Activated T-cell treated with anti-CD3 and anti-CD28 coated beads, Interleukin-2, amount 50 U/mL, for 24 hours (primary cell): ENCODE measurements at regions not wholly inside any gene's neighbourhood (a gene's known extent, or its start where the extent isn't known, plus 50 kb on each side); places are given as distances from the start of the nearest gene placed in this dataset.

ENCODE experiments used
- DNase-seq: peaks from one replicate; pipeline ENCODE4 v3.0.0-alpha.2; 2020
- H3K27ac Mint-ChIP-seq: 2 replicates; pipeline ENCODE4 v1.8.0; 2020; ENCODE audit warnings: mild to moderate bottlenecking, mixed read lengths
- H3K27me3 Mint-ChIP-seq: 2 replicates; pipeline ENCODE4 v1.8.0; 2020; ENCODE audit warnings: mixed read lengths
- H3K36me3 Mint-ChIP-seq: 2 replicates; pipeline ENCODE4 v1.8.0; 2020; ENCODE audit warnings: low read depth, mixed read lengths
- H3K4me1 Mint-ChIP-seq: 2 replicates; pipeline ENCODE4 v1.8.0; 2020; ENCODE audit warnings: low read depth, mixed read lengths
- H3K4me3 Mint-ChIP-seq: 2 replicates; pipeline ENCODE4 v1.8.0; 2020; ENCODE audit warnings: mild to moderate bottlenecking, moderate library complexity, mixed read lengths
- H3K9me3 Mint-ChIP-seq: 2 replicates; pipeline ENCODE4 v1.8.0; 2020; ENCODE audit warnings: mixed read lengths

DNA sequence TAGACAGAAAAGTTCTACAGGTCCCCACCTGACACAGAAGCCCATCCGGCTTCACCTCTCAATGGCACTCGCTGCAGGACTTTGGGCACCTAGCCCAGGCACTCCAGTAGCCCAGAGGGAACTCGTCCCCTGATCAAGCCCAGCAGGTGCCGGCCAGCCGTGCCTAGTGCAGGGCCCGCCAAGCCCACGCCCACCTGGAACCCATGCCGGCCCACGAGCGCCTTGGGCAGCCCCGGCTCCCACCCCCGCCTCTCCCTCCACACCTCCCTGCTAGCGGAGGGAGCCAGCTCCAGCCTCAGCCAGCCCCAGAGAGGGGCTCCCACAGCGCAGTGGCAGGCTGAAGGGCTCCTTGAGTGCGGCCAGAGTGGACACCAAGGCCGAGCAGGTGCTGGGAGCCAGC lies 268.8 kb downstream of the SLITRK1 start:
- no peaks in the 10 kb centered on the region for H3K4me1 Mint-ChIP-seq
- H3K27me3 Mint-ChIP-seq: no peaks in the 10 kb centered on the region
- no peak for DNase-seq
- H3K36me3 Mint-ChIP-seq: no peaks in the 10 kb centered on the region
- no peak overlapping the region for H3K27ac Mint-ChIP-seq
- peaks cover 20% of the 10 kb centered on the region for H3K9me3 Mint-ChIP-seq
- H3K4me3 Mint-ChIP-seq: no peak overlapping the region

DNA sequence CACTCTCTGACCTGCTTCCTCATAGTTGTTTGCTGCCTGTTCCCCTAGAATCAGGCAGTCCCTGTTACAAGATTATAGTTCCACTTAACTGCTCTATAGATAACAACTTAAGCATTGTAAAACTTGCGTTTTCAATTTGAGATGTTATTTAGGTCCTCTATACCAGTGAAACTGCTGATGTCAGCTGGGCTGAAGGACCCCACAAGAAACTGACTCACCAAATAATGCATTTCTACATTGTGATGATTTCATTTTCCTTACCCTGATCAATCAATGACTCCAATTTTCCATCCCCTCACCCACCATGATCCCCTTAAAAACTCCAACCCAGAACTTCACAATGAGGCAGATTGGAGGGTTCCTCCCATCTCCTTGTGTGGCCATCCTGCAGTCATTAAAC lies 280.7 kb downstream of the SLITRK1 start:
- peaks cover 13% of the 10 kb centered on the region for H3K9me3 Mint-ChIP-seq
- no peak overlapping the region for H3K27ac Mint-ChIP-seq
- no peaks in the 10 kb centered on the region for H3K27me3 Mint-ChIP-seq
- no peaks in the 10 kb centered on the region for H3K36me3 Mint-ChIP-seq
- no peak for DNase-seq
- no peak overlapping the region for H3K4me3 Mint-ChIP-seq
- H3K4me1 Mint-ChIP-seq: no peaks in the 10 kb centered on the region

DNA sequence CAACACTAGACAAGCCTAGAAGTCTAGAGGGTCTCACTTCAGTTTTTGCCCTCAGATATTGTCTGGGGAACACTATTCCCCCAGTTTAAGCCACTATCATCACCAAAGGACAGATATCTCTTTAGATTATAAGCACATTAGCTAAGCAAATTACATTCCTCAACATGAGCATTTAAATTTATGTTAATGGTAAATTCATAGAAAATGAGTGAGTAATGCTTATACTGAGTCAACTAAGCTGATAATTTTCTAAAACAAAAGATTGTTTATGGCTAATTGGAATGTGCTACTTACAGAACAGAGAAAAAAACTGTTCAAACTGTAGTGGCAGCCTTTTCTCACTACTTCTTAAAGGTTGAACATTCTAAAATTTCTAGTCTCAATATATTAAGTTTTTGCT lies 290.2 kb downstream of the SLITRK1 start:
- no peak for DNase-seq
- H3K36me3 Mint-ChIP-seq: no peaks in the 10 kb centered on the region
- H3K4me3 Mint-ChIP-seq: no peak overlapping the region
- H3K4me1 Mint-ChIP-seq: no peaks in the 10 kb centered on the region
- H3K27me3 Mint-ChIP-seq: no peaks in the 10 kb centered on the region
- no peak overlapping the region for H3K27ac Mint-ChIP-seq
- peaks cover 9% of the 10 kb centered on the region for H3K9me3 Mint-ChIP-seq

DNA sequence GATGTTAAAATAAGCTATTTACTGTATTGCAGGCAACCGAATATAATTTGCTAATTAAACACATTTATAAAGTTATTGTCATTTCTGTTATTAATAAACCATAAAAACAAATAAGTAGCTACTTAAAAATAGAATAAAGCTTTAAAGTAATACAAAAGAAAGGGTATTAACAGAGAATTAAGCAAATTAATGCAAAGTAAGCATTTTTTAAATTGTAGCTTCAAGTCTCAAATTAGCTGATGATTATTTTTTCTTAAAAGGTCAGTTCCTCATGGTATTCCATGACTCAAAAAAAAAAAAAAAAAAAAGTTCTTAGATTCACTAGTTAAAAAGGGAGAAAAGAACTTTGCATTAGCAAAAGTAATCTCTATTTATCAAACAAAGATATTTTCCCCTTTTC lies 292.5 kb downstream of the SLITRK1 start:
- peaks cover 6% of the 10 kb centered on the region for H3K9me3 Mint-ChIP-seq
- no peak overlapping the region for H3K4me3 Mint-ChIP-seq

DNA sequence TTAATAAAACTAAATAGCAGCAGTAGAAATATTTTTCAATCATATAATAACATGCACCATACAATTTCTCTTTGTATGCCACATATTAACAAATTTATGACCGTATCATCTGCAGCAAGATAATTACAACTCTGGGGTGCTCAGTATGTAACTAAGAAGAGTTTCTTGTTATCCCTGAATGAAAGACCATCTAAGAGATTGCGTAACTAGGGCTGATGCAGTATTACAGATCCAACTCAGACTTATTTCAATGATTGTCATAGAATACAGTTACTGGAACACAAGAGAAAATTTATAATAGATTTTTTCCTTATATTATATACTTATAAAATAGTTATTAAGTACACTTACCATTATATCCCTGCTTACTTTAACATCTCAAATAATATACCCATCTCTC lies 305.1 kb downstream of the SLITRK1 start:
- no peaks in the 10 kb centered on the region for H3K36me3 Mint-ChIP-seq
- H3K9me3 Mint-ChIP-seq: peaks cover 4% of the 10 kb centered on the region
- H3K4me3 Mint-ChIP-seq: no peak overlapping the region
- no peak overlapping the region for H3K27ac Mint-ChIP-seq
- H3K27me3 Mint-ChIP-seq: no peaks in the 10 kb centered on the region
- no peaks in the 10 kb centered on the region for H3K4me1 Mint-ChIP-seq
- DNase-seq: no peak

More for the DNA sequence above, 292.5 kb downstream of the SLITRK1 start:
- Mint-ChIP-seq H3K27ac (no peak overlapping the region), H3K36me3 (no peaks in the 10 kb centered on the region), H3K27me3 (no peaks in the 10 kb centered on the region), H3K4me1 (no peaks in the 10 kb centered on the region)
- no peak for DNase-seq

DNA sequence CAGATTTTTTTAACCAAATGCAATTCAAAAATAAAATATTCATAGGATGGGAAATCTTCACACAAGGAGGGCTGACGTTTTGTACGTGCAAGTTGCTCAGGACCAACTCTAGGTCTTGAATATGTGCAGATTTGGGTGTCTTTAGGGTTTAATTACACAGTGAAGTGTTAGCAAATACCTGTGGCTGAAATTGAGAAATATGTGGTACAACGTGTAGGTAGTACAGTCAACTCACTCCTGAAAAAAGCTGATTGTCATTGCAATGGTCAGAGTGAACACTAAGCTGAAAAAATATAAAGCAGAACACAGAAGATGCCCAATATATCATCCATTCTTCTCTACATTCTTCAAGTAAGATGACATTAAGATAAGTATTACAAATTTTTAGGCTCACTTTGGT lies 314.3 kb downstream of the SLITRK1 start:
- no peak for DNase-seq
- H3K27ac Mint-ChIP-seq: no peak overlapping the region
- peaks cover 14% of the 10 kb centered on the region for H3K9me3 Mint-ChIP-seq
- H3K4me3 Mint-ChIP-seq: no peak overlapping the region
- H3K4me1 Mint-ChIP-seq: no peaks in the 10 kb centered on the region
- no peaks in the 10 kb centered on the region for H3K27me3 Mint-ChIP-seq
- no peaks in the 10 kb centered on the region for H3K36me3 Mint-ChIP-seq

DNA sequence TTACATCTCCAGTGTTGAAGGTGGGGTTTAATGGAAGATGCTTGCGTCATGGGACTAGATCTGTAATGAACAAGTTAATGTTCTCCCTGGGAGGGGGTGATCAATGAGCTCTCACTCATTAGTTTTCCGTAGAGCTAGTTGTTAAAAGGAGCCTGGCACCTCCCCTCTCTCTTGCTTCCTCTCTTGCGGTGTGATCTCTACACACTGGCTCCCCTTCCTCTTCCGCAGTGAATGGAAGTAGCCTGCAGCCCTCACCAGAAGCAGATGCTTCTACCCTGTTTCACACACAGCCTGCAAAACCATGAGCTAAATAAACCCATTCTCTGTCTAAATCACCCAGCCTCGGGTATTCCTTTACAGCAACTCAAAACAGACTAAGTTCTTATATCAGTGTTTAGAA lies 318.8 kb downstream of the SLITRK1 start:
- H3K9me3 Mint-ChIP-seq: peaks cover 8% of the 10 kb centered on the region
- no peaks in the 10 kb centered on the region for H3K36me3 Mint-ChIP-seq
- H3K4me3 Mint-ChIP-seq: no peak overlapping the region
- no peaks in the 10 kb centered on the region for H3K27me3 Mint-ChIP-seq
- DNase-seq: no peak
- H3K4me1 Mint-ChIP-seq: no peaks in the 10 kb centered on the region
- no peak overlapping the region for H3K27ac Mint-ChIP-seq

DNA sequence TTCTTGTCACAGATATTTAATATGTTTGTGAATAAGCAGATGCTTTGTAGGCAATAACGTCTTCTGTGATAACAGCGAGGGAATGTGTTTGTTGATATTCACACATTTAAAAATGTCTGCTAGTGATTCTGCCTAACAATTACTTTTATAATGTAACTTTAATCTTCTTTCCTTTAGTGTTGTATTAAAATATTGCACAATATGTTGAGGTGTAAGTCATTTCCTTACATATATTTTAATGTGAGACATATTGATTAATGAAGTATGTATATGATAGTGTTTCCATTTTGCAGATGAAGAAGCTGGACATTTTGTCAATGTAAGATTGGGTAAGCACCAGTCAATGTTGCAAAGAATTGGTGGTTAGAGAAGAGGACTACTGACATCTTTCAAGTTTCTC lies 324.4 kb downstream of the SLITRK1 start:
- no peak overlapping the region for H3K27ac Mint-ChIP-seq
- no peak for DNase-seq
- no peak overlapping the region for H3K4me3 Mint-ChIP-seq
- H3K27me3 Mint-ChIP-seq: no peaks in the 10 kb centered on the region
- no peaks in the 10 kb centered on the region for H3K4me1 Mint-ChIP-seq
- no peaks in the 10 kb centered on the region for H3K36me3 Mint-ChIP-seq
- peaks cover 2% of the 10 kb centered on the region for H3K9me3 Mint-ChIP-seq

DNA sequence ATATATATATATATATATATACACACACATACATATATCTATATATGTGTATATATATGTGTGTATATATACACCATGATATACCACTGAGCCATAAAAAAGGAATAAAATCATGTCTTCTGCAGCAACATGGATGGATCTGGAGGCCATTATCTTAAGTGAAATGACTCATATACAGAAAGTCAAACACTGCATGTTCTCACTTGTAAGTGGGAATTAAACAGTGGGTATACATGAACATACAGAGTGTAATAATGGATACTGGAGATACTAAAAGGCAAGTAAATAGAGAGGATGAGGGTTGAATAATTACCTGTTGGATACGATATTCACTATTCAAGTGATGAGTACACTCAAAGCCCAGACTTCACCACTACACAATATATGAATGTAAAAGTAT lies 332.6 kb downstream of the SLITRK1 start:
- Mint-ChIP-seq H3K4me3 (no peak overlapping the region), H3K27me3 (no peaks in the 10 kb centered on the region), H3K36me3 (no peaks in the 10 kb centered on the region), H3K4me1 (no peaks in the 10 kb centered on the region), H3K9me3 (no peaks in the 10 kb centered on the region), H3K27ac (no peak overlapping the region)
- DNase-seq: no peak

DNA sequence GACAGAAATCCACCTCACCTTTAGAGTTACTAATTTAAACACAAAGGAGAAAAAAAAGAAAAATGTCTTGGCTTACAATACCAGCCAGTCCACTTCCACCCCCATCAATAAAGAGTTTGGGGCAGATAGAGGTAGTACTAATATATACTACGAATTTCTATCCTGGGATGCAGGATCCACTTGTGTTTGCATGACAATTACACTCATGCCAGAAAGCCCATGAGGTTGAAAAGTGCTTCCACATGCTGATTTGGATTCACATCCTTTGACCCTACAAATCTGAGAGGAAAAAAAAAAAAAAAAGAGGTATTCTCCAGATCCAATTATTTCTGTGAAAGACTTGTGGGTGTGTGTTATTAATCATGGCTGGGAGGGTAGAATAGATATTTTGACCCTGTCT lies 335.2 kb downstream of the SLITRK1 start:
- H3K4me3 Mint-ChIP-seq: no peak overlapping the region
- H3K36me3 Mint-ChIP-seq: no peaks in the 10 kb centered on the region
- no peaks in the 10 kb centered on the region for H3K27me3 Mint-ChIP-seq
- peaks cover 4% of the 10 kb centered on the region for H3K9me3 Mint-ChIP-seq
- H3K27ac Mint-ChIP-seq: no peak overlapping the region
- DNase-seq: no peak
- no peaks in the 10 kb centered on the region for H3K4me1 Mint-ChIP-seq

DNA sequence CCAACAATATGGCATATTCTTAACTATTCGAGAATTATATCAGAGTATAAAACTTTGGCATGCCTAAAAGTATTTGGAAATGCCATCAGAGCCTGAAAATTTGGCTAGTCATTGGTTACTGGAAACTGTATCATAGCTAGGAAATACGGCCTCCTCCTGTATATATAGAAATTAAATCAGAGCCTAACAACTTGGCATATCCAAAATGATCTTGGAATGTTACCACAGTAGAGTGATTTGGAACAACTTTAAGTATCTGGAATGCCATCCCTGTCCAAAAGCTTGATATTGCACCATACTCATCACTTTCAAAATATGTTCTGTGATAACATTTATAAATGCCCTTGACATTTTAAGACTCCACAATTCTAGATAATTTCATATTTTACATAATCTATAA lies 335.8 kb downstream of the SLITRK1 start:
- DNase-seq: no peak
- no peak overlapping the region for H3K4me3 Mint-ChIP-seq
- H3K9me3 Mint-ChIP-seq: peaks cover 4% of the 10 kb centered on the region
- H3K4me1 Mint-ChIP-seq: no peaks in the 10 kb centered on the region
- no peaks in the 10 kb centered on the region for H3K27me3 Mint-ChIP-seq
- no peaks in the 10 kb centered on the region for H3K36me3 Mint-ChIP-seq
- H3K27ac Mint-ChIP-seq: no peak overlapping the region

DNA sequence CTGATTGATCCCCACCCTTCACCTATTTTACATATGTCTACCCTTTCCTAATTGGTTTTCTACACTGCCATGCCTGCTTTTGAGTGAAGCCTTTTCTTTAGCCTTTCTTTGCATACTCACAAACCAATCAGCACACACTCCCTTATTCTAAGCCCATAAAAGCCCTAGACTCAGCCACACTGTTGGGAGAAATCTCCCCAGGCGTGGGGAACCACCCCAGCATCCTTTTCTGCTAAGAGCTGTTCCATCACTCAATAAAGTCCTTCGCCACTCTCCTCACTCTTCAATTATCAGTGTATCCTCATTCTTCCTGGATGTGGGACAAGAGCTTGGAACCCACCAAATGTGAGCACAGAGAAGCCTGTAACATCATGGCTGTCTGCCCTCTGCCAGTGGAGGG lies 343.6 kb downstream of the SLITRK1 start:
- Mint-ChIP-seq H3K36me3 (no peaks in the 10 kb centered on the region), H3K9me3 (peaks cover 18% of the 10 kb centered on the region), H3K27me3 (no peaks in the 10 kb centered on the region), H3K27ac (no peak overlapping the region), H3K4me1 (no peaks in the 10 kb centered on the region), H3K4me3 (no peak overlapping the region)
- no peak for DNase-seq

DNA sequence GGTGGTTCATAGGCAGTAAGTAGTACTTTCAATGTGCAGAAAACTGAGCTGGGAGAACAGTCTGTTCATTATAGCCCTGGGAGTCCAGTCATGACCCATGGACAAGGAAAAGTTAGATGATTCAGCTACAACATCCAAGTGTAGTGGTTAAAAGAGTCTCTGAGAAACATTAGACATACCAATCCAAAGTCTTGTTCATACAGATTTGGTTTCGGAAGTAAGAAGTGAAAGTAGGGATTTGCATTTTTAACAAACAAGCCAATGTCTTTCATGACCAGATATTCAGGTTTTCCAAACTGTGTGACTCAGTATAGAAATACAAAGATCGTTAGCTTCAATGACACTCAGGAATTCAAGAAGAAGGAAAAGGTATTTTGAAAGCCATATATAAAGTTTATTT lies 345.3 kb downstream of the SLITRK1 start:
- H3K36me3 Mint-ChIP-seq: no peaks in the 10 kb centered on the region
- H3K9me3 Mint-ChIP-seq: peaks cover 14% of the 10 kb centered on the region
- no peak for DNase-seq
- H3K4me3 Mint-ChIP-seq: no peak overlapping the region
- no peaks in the 10 kb centered on the region for H3K27me3 Mint-ChIP-seq
- no peak overlapping the region for H3K27ac Mint-ChIP-seq
- H3K4me1 Mint-ChIP-seq: no peaks in the 10 kb centered on the region

DNA sequence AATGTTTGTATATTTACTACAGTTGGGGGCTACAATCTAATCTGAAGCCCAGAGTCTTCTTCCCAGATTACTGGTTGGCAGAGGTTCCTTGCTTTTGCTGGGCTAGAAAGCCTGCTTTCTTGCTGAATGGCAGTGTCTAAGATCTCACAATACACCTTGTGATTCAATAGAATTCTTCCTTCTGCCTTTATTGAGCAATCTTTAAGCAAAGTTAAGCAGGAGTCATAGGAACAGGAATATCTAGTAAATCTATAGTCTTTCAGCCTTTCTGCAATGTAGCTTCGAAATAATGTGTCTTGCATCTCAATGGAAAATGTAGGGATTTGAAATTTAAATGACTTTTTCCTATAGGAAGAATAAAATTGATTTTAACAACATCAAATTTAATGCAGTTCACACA lies 346.1 kb downstream of the SLITRK1 start:
- Mint-ChIP-seq H3K4me1 (no peaks in the 10 kb centered on the region), H3K9me3 (peaks cover 14% of the 10 kb centered on the region), H3K36me3 (no peaks in the 10 kb centered on the region), H3K4me3 (no peak overlapping the region), H3K27me3 (no peaks in the 10 kb centered on the region), H3K27ac (no peak overlapping the region)
- DNase-seq: no peak

DNA sequence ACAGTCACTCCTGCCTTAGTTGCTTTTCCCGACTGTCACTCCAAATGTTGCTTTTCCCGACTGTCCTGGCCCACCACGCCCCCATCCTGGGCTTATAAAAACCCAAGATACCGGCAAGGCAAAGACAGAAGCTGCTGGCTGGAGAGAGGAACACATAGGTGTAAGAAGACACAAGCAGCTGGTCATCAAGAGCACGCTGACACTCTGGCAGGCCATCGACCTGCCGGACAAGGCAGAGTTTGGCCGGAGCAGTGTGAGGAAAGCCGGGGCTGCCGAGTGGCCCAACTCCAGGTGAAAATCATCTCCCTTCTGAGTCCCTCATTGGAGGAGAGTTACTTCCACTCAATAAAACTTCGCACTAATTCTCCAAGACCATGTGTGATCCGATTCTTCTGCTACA lies 349.5 kb downstream of the SLITRK1 start:
- H3K4me1 Mint-ChIP-seq: no peaks in the 10 kb centered on the region
- no peaks in the 10 kb centered on the region for H3K36me3 Mint-ChIP-seq
- DNase-seq: no peak
- no peak overlapping the region for H3K4me3 Mint-ChIP-seq
- H3K9me3 Mint-ChIP-seq: no peaks in the 10 kb centered on the region
- no peaks in the 10 kb centered on the region for H3K27me3 Mint-ChIP-seq
- no peak overlapping the region for H3K27ac Mint-ChIP-seq

DNA sequence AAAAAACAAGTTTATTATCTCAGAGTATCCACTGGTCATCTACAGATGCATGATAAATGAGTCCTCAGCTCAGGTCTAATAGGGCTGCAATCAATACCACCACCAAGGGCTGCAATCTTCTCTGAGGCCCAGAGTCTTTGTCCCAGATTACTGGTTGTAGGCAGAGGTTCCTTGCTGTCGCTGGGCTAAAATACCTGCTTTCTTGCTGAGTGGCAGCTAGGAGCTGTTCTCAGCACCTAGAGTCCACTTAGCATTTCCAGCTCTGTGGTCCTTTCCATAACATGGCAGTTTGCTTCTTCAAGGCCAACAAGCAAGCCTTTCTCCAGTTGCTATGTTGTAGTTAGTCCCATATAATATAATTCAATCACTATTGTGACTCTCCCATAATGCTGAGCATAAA lies 351.3 kb downstream of the SLITRK1 start:
- no peaks in the 10 kb centered on the region for H3K4me1 Mint-ChIP-seq
- no peak overlapping the region for H3K4me3 Mint-ChIP-seq
- H3K27ac Mint-ChIP-seq: no peak overlapping the region
- DNase-seq: no peak
- H3K9me3 Mint-ChIP-seq: no peaks in the 10 kb centered on the region
- H3K36me3 Mint-ChIP-seq: no peaks in the 10 kb centered on the region
- H3K27me3 Mint-ChIP-seq: no peaks in the 10 kb centered on the region
